SK-N-SH (cell line): ENCODE measurements at regions not wholly inside any gene's neighbourhood (a gene's known extent, or its start where the extent isn't known, plus 50 kb on each side); places are given as distances from the start of the nearest gene placed in this dataset.

ENCODE experiments used
- CTCF ChIA-PET: fragments of 300-600, 350-600 bp; formaldehyde crosslinking; extraction: SDS; loops from one replicate; lab custom pipeline; 2021; lab: Yijun Ruan, JAX
- POLR2A ChIA-PET: fragments of 350-600 bp; sonication (Branson Sonifier 250); formaldehyde crosslinking; extraction: SDS; loops from one replicate; lab custom pipeline; 2020; ENCODE audit warnings: antibody characterized with exemption, inconsistent platforms; lab: Yijun Ruan, JAX
- DNase-seq: peaks from one replicate; pipeline ENCODE4 v3.0.0; 2012
- H2AFZ ChIP-seq: fragments of 200-600 bp; sonication (generic); 2 replicates; pipeline ENCODE4 v1.8.1; 2016; ENCODE audit warnings: antibody characterized with exemption, mild to moderate bottlenecking, low read depth
- H3F3A ChIP-seq: fragments of 200-600 bp; sonication (generic); replicated peaks from 2 replicates; pipeline ENCODE3; 2016; ENCODE audit warnings: antibody characterized with exemption, mild to moderate bottlenecking; ENCODE audit not compliant: insufficient read depth
- H3K27ac ChIP-seq, 2 experiments: fragments of 200-500 bp in 1 of 2; fragments of 200-600 bp in 1 of 2; sonication (Bioruptor generic) in 1 of 2; sonication (generic), shearing (Covaris generic) in 1 of 2; 2 replicates each; pipeline versions ENCODE4 v1.5.1 to v1.6.1; 2014 to 2016; ENCODE audit warnings: low read depth in 2 of 2, inconsistent platforms in 1 of 2, low read length in 1 of 2, mild to moderate bottlenecking in 1 of 2, mixed read lengths in 1 of 2
- H3K27me3 ChIP-seq: fragments of 200-600 bp; sonication (generic), shearing (Covaris generic); 2 replicates; pipeline ENCODE4 v1.6.1; 2016; ENCODE audit warnings: mixed run types; ENCODE audit not compliant: insufficient read depth
- H3K36me3 ChIP-seq, 2 experiments: fragments of 200-500 bp in 1 of 2; fragments of 200-600 bp in 1 of 2; sonication (Bioruptor generic) in 1 of 2; sonication (generic) in 1 of 2; replicated peaks in 1 of 2; 2 replicates each; pipeline versions ENCODE3 to v1.5.1; 2014 to 2016; ENCODE audit warnings: low read length in 1 of 2, mild to moderate bottlenecking in 1 of 2; ENCODE audit not compliant: insufficient read depth in 2 of 2, control insufficient read depth in 1 of 2
- H3K4me1 ChIP-seq, 2 experiments: fragments of 200-500 bp in 1 of 2; fragments of 200-600 bp in 1 of 2; sonication (Bioruptor generic) in 1 of 2; sonication (generic), shearing (Covaris generic) in 1 of 2; 2 replicates each; pipeline versions ENCODE4 v1.5.1 to v1.6.1; 2014 to 2016; ENCODE audit warnings: low read depth in 1 of 2, low read length in 1 of 2, mixed run types in 1 of 2; ENCODE audit not compliant: insufficient read depth in 2 of 2, control insufficient read depth in 1 of 2
- H3K4me2 ChIP-seq: fragments of 200-600 bp; sonication (generic), shearing (Covaris generic); 2 replicates; pipeline ENCODE4 v1.6.1; 2017; ENCODE audit warnings: mixed run types
- H3K4me3 ChIP-seq, 2 experiments: fragments of 200-500 bp in 1 of 2; fragments of 200-600 bp in 1 of 2; sonication (Bioruptor generic) in 1 of 2; sonication (generic), shearing (Covaris generic) in 1 of 2; 2 replicates each; pipeline versions ENCODE4 v1.5.1 to v1.8.1; 2014 to 2016; ENCODE audit warnings: low read depth in 2 of 2, inconsistent platforms in 1 of 2, low read length in 1 of 2, mild to moderate bottlenecking in 1 of 2, mixed read lengths in 1 of 2, moderate library complexity in 1 of 2
- H3K79me2 ChIP-seq: fragments of 200-600 bp; sonication (generic); 2 replicates; pipeline ENCODE4 v1.8.1; 2017; ENCODE audit warnings: mild to moderate bottlenecking; ENCODE audit not compliant: insufficient read depth
- H3K9ac ChIP-seq: fragments of 200-600 bp; sonication (generic); 2 replicates; pipeline ENCODE4 v1.6.1; 2017; ENCODE audit warnings: mixed run types
- H3K9me2 ChIP-seq: fragments of 200-600 bp; sonication (generic); 2 replicates; pipeline ENCODE4 v1.6.1; 2017; ENCODE audit warnings: mixed run types
- H3K9me3 ChIP-seq: fragments of 200-600 bp; sonication (generic); 2 replicates; pipeline ENCODE4 v1.6.1; 2017; ENCODE audit warnings: mixed run types, mild to moderate bottlenecking, moderate library complexity
- H4K20me1 ChIP-seq: fragments of 200-600 bp; sonication (generic); 2 replicates; pipeline ENCODE4 v1.6.1; 2017; ENCODE audit warnings: mild to moderate bottlenecking, mixed run types; ENCODE audit not compliant: insufficient read depth
- CHD2 ChIP-seq: fragments of 150-350 bp; IDR thresholded peaks from 2 replicates; pipeline ENCODE4 v1.6.1; 2018; ENCODE audit warnings: low read length; ENCODE audit not compliant: partially characterized antibody
- ELF1 ChIP-seq: IDR thresholded peaks from 2 replicates; pipeline ENCODE4 v1.4.0; 2012
- NFIC ChIP-seq: IDR thresholded peaks from 2 replicates; pipeline ENCODE4 v1.4.0; 2012; ENCODE audit warnings: borderline replicate concordance
- NRF1 ChIP-seq: IDR thresholded peaks from 2 replicates; pipeline ENCODE4 v1.6.1; 2012; ENCODE audit warnings: low read depth, mild to moderate bottlenecking, low read length
- RAD21 ChIP-seq: IDR thresholded peaks from 2 replicates; pipeline ENCODE4 v1.6.1; 2012; ENCODE audit warnings: mild to moderate bottlenecking, low read length
- RCOR1 ChIP-seq: fragments of 150-350 bp; IDR thresholded peaks from 2 replicates; pipeline ENCODE4 v1.6.1; 2017; ENCODE audit warnings: antibody characterized with exemption, low read length
- RXRA ChIP-seq: IDR thresholded peaks from 2 replicates; pipeline ENCODE4 v1.4.0; 2012; ENCODE audit warnings: low read depth, mild to moderate bottlenecking, borderline replicate concordance
- SIN3A ChIP-seq: IDR thresholded peaks from 2 replicates; pipeline ENCODE4 v1.6.1; 2012; ENCODE audit warnings: low read depth, mild to moderate bottlenecking, low read length, moderate library complexity, borderline replicate concordance
- TCF12 ChIP-seq: IDR thresholded peaks from 2 replicates; pipeline ENCODE4 v1.4.0; 2012
- TEAD4 ChIP-seq: IDR thresholded peaks from 2 replicates; pipeline ENCODE4 v1.4.0; 2012; ENCODE audit warnings: mild to moderate bottlenecking, borderline replicate concordance; ENCODE audit not compliant: insufficient read depth
- ZBTB33 ChIP-seq: IDR thresholded peaks from 2 replicates; pipeline ENCODE4 v1.4.0; 2012; ENCODE audit warnings: low read depth, borderline replicate concordance
- WGBS: methylation state at CpG from one replicate; pipeline ENCODE4 v1.1.6; 2017; ENCODE audit warnings: low lambda C conversion rate; 5-methylcytosine and 5-hydroxymethylcytosine counted together
- TF ChIP-seq, protein P1 (sequence below): fragments of 150-350 bp; IDR thresholded peaks from 2 replicates; pipeline ENCODE4 v1.6.1; 2016; ENCODE audit warnings: mild to moderate bottlenecking, low read depth, low read length
- TF ChIP-seq, protein P2 (sequence below): IDR thresholded peaks from 2 replicates; pipeline ENCODE4 v1.6.1; 2012; ENCODE audit warnings: mild to moderate bottlenecking, low read depth, low read length, moderate library complexity
- TF ChIP-seq, protein P3 (sequence below): fragments of 150-350 bp; IDR thresholded peaks from 2 replicates; pipeline ENCODE4 v1.6.1; 2017; ENCODE audit warnings: antibody characterized with exemption, low read length, low read depth, borderline replicate concordance

DNA sequence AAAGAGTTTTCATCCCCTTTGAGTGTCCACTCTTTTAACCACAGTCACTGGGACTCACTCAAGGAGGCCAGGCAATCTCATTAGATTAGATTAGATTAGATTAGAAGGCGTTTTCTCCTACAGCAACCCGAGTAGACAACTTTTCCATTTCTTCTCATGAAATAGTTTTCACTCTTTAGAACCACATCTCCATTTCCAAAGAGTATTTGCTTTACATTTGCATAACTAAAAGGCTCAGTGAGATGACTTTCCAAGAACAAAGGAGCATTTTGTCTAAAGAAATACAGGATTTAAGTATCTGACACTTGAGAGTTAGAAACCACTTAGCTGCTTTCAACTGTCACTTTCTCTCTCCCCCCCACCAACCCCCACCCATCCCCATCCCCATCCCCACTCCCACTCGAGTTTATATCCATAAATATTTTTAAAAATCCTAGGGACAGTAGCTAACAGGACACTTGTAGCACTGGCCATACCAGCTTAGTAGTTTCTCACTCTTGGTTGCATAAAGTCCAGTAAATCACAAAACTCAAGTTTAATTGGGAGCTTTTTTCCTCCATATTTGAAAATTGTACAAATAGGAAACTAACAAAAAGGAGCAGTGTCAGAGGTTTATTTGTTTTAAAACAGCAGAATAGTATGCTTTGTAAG, 2202.9 kb upstream of the WWC1 start:
- no peaks in the 10 kb centered on the region for H3K27me3 ChIP-seq
- H3F3A ChIP-seq, result no peaks in the 10 kb centered on the region
- no peaks in the 10 kb centered on the region; a peak in 2 of 4 replicates for H3K4me1 ChIP-seq
- no peaks in the 10 kb centered on the region for H3K79me2 ChIP-seq
- no peak overlapping the region for H3K9ac ChIP-seq
- ChIA-PET CTCF (no interaction called here), POLR2A (no interaction called here)
- no peak for DNase-seq
- H3K27ac ChIP-seq, result no peak overlapping the region
- H4K20me1 ChIP-seq, result no peaks in the 10 kb centered on the region
- no peaks in the 10 kb centered on the region for H3K9me3 ChIP-seq
- no peaks in the 10 kb centered on the region for H3K9me2 ChIP-seq
- no peak overlapping the region for H2AFZ ChIP-seq
- no peaks in the 10 kb centered on the region for H3K36me3 ChIP-seq
- 14% methylated on average over 3 of the region's 3 CpGs for WGBS
- H3K4me3 ChIP-seq, result no peak overlapping the region
- H3K4me2 ChIP-seq, result no peak overlapping the region
- no peak for TF ChIP-seq NRF1
- TF ChIP-seq RCOR1, result no peak
- no peak for TF ChIP-seq SIN3A
- TF ChIP-seq TEAD4, result no peak
- TF ChIP-seq, protein P1, sequence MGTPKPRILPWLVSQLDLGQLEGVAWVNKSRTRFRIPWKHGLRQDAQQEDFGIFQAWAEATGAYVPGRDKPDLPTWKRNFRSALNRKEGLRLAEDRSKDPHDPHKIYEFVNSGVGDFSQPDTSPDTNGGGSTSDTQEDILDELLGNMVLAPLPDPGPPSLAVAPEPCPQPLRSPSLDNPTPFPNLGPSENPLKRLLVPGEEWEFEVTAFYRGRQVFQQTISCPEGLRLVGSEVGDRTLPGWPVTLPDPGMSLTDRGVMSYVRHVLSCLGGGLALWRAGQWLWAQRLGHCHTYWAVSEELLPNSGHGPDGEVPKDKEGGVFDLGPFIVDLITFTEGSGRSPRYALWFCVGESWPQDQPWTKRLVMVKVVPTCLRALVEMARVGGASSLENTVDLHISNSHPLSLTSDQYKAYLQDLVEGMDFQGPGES, result no peak
- TF ChIP-seq CHD2, result no peak
- no peak for TF ChIP-seq RAD21
- TF ChIP-seq, protein P2, sequence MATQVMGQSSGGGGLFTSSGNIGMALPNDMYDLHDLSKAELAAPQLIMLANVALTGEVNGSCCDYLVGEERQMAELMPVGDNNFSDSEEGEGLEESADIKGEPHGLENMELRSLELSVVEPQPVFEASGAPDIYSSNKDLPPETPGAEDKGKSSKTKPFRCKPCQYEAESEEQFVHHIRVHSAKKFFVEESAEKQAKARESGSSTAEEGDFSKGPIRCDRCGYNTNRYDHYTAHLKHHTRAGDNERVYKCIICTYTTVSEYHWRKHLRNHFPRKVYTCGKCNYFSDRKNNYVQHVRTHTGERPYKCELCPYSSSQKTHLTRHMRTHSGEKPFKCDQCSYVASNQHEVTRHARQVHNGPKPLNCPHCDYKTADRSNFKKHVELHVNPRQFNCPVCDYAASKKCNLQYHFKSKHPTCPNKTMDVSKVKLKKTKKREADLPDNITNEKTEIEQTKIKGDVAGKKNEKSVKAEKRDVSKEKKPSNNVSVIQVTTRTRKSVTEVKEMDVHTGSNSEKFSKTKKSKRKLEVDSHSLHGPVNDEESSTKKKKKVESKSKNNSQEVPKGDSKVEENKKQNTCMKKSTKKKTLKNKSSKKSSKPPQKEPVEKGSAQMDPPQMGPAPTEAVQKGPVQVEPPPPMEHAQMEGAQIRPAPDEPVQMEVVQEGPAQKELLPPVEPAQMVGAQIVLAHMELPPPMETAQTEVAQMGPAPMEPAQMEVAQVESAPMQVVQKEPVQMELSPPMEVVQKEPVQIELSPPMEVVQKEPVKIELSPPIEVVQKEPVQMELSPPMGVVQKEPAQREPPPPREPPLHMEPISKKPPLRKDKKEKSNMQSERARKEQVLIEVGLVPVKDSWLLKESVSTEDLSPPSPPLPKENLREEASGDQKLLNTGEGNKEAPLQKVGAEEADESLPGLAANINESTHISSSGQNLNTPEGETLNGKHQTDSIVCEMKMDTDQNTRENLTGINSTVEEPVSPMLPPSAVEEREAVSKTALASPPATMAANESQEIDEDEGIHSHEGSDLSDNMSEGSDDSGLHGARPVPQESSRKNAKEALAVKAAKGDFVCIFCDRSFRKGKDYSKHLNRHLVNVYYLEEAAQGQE, result no peak
- TF ChIP-seq, protein P3, sequence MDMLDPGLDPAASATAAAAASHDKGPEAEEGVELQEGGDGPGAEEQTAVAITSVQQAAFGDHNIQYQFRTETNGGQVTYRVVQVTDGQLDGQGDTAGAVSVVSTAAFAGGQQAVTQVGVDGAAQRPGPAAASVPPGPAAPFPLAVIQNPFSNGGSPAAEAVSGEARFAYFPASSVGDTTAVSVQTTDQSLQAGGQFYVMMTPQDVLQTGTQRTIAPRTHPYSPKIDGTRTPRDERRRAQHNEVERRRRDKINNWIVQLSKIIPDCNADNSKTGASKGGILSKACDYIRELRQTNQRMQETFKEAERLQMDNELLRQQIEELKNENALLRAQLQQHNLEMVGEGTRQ, result no peak
- TF ChIP-seq ZBTB33, result no peak
- TF ChIP-seq RXRA, result no peak
- TF ChIP-seq TCF12, result no peak
- no peak for TF ChIP-seq ELF1
- no peak for TF ChIP-seq NFIC
